Stimulated activated CD8-positive, alpha-beta memory T cell treated with anti-CD3 and anti-CD28 coated beads, Interleukin-4, amount 100 ng/mL, for 24 hours (primary cell): ENCODE measurements at regions not wholly inside any gene's neighbourhood (a gene's known extent, or its start where the extent isn't known, plus 50 kb on each side); places are given as distances from the start of the nearest gene placed in this dataset.
"Not testable (repeated sequence)": the region's sequence is repeated elsewhere in the genome, so short reads cannot be mapped to it uniquely, and the experiment has no call there.

ENCODE experiments used
- DNase-seq: peaks from one replicate; pipeline ENCODE4 v3.0.0-alpha.2; 2020; ENCODE audit warnings: low read depth

DNA sequence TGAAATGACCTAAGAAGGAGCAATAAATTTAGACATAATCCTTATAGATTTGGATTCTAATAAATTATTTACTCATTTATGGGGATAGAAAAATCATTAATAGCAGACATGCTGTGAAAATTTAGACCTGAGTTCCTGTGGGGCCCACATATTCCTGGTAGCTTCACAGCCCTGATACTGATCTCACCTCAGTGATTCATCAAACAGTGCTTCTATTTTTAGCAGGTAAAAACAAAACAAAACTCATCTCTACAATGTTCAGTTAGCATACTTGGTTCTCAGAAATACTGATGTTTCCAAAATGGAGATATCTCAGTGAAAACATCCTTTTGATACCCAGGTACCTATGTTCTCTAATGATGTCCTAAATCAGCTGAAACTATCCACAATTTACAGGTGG is 841.1 kb upstream of the SORCS1 start:
- no peak for DNase-seq

DNA sequence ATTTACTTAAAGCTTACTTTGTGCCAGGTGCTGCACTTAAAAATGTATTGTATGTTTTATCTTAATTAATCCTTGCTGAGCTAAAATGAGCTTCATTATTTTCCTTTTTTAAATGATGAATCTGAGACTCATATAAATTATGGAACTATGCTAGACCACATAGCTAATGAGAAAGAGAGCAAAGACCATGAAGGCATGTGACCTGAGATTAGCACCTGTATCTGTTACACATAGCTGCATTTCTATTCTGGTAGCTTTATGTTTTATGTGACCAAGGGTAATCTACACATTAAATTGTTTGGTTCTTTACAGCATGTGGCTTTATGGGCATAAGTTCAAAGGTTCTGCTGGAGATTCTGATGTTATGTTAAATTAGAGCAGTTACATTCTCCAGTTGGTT is 839.1 kb upstream of the SORCS1 start:
- no peak for DNase-seq

DNA sequence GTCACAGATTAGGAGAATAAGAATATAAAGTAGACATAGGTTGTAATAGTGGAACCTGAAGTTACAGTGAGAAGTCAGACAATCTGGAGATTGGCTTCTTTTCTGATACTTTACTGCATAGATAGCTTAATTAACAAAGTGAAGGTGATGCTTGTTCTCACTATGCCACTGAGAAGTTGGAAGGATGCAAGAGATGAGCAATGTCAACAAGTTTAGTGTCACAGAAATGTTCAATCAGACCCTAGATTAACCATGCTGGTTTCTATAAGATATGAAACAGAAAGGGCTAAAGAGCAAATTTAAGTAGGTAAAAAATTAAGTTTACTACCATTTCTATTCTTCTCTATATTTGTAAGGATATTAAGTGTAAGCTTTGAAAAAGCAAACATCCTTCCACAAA is 838.6 kb upstream of the SORCS1 start:
- DNase-seq: no peak

DNA sequence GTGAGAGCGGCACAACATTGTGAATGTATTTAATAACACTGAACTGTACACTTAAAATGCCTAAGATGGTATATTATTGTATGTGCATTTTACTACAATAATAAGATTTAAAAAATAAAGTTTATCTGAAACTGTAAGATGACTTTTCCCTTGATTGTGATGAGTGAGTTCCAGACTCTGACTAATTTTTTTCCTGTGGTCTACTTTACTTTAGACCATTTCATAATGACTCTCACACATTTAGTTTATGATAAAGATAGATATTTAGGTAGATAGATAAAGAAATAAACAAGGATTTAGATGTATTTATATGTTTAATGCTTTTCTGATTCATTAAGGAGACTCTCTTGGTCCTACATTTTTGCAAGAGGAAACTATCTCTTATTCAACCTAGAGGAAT is 835.9 kb upstream of the SORCS1 start:
- no peak for DNase-seq

DNA sequence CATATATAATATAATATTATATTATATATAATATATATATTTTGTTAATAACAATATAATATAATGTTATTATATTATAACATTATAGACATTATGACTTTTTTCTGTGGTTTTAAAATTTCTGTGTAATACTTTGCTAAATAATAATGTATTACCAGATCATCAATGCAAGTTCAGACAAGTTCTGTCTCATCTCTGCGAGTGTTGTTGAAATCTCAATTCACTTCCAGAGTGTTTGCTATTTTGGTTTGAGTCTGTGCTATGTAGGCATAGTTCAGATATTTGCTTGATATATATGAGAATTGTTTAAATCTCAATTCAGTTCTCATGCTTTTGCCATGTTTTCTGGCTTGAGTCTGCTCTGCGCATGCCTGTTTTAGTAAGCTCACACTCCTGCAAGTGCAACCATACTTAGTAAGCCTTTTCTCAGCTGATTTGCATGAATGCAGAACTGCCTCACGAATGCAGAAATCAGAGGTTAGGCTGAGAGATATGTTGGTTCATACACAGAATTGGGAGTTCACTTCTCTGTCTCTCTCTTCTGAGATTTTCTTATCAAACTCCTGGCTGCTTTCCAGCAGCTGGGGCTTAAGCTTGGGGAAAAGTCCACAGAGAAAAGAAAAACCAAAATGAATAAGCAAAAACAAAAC is 830.2 kb upstream of the SORCS1 start:
- DNase-seq: no peak

DNA sequence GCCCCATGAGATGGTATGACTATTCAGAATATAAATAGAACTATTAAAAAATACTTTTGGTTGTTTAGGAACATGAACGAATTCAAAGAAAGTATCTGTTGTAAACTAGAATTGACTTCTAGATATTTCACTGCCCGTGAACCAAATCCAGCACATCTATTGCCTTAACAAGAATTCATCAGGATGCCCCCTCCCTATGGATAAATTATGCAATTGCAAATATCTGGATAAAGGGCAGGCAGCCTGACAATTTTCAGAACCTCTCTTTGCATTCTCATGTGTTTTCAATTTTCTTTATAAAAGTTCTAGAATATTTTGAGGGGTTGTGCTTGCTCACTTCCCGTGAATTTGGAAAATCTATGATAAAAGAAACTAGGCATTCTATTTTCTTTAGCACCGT is 822.1 kb upstream of the SORCS1 start:
- DNase-seq: no peak

DNA sequence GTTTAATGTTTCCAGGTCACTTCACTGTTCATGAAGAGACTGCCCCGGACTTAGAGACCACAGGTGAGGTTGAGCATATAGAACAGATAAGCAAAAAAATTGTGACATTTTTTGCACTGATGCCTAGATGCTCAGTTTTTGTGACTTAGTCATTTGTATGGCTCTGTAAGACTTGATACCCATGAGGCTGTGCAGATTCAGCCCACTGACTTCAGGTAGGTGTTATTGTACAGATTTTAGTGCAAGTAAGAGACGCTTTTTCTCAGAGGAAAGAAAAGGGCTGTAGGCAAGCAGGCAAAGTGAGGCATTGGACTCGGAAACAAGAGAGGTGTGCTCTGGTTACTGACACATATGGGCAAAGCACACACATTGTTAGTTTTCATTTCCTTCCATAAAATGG is 820.1 kb upstream of the SORCS1 start:
- no peak for DNase-seq

DNA sequence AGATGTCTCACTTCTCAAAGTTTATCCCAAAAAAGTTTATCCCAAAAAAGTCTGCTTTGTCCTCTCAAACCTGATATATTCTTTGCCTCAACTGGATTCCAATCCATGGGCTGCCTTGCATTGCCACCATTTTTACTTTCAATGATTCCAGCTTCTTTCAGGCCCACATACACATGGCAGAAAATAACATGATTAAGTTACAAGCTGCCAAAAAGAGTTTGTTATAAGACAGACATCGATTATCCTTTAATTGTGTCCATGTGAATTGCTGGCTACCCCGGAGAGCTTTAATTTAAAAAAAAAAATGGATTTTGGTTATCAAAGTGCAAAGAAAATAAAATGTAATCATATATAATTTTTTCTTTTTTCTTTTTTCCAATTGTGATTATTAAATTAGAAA is 819.6 kb upstream of the SORCS1 start:
- DNase-seq: no peak

DNA sequence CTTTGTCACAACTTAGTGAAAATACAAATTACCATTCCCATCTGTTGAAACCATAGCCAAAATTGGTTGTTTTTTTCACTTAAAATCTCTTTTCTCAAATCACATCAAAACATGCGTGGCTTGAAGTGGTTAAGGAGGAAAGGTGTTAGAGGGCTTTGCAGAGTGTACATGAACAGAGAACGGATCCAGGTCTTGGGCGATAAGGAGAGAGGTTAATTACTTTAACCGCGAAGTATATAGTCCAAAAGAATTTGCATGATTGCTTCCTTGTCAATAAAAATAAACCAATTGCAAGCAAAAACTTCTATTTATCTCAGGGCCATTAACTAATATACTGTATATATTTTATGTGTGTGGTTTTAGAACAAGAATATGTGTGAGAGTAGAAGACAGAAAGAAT is 813.9 kb upstream of the SORCS1 start:
- no peak for DNase-seq

DNA sequence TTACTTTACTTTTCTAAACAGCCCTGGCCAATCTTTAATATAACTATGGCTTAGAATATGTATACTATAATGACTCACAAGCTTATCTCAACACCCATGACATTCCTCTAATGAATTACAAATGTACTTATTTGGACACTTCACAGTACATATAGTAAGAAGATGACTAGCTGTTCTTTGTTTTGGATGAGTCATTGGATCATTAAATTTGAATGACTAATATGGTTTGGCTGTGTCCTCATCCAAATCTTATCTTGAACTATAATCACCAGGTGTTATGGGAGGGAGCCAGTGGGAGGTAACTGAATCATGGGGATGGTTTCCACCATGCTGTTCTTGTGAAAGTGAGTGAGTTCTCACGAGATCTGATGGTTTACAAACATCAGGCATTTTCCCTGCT is 807.5 kb upstream of the SORCS1 start:
- DNase-seq: no peak

DNA sequence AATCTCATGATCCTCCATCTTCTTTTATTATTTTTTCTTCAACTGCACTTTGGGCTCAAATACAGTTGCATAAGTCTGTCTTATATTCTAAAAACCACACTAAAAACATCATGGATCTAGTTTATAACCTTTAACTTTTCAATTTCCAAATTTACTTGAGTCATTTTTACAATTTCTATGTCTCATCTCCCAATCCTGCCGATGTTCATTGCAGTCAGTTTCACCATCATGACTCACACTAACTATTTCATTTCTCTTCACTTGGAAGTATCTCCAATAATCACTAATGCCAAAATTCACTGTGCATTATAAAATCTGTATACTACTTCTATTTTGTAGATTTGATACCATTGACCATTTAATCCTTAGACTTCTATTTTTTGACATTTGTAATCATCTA is 806.9 kb upstream of the SORCS1 start:
- DNase-seq: no peak

DNA sequence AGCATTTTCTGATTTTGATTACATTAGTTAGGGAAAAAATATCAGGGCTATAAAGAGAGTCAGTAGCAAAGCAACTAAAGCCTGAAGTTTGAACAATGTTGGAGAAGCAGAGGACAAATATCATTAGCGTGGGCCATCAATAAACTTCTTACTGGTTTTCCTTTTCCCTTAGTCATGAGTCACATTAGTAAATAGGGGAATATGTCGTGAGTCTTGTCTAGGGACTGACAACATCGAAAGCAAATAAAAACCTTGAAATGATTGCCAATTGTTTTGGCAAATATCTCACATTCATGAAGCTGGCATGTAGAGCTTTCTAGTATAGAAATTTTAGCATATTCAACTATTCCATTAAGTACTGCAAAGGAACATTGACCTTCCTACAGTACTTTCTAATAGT is 806.0 kb upstream of the SORCS1 start:
- no peak for DNase-seq

DNA sequence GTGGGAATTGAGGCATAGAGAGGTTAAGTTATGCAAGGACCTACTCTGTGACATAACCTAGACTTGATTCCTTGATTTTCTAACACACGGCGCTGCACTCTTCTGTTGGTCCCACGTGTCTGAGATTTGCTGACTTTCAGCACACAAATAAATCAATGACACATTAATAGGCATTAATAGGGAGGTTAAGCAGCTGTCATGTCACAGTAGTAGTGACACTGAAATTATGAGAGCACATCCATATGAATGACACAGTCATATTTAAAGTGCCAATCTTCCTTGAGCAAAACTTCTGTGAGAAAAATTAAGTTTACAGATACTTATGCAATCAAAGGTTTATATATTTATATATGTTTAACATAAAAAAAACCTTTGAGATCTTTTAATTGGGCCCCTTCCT is 805.4 kb upstream of the SORCS1 start:
- no peak for DNase-seq

DNA sequence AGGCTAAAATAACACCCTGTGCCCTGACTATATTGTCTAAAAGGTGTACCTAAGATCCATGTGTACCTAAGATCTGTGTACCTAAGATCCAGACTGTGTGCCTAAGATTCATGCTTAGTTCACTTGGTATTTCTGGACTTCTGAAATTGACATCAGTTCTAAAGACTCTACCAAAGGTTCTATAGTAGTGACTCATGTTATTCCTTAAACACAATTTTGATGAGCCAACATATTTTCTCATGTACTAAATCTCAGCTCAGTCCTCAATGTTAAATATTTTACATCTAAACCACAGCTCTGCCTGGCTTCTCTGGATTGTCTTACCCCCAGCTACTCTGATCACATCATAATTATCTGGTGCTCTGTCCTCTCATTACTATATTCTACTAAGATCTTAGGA is 802.3 kb upstream of the SORCS1 start:
- DNase-seq: no peak

DNA sequence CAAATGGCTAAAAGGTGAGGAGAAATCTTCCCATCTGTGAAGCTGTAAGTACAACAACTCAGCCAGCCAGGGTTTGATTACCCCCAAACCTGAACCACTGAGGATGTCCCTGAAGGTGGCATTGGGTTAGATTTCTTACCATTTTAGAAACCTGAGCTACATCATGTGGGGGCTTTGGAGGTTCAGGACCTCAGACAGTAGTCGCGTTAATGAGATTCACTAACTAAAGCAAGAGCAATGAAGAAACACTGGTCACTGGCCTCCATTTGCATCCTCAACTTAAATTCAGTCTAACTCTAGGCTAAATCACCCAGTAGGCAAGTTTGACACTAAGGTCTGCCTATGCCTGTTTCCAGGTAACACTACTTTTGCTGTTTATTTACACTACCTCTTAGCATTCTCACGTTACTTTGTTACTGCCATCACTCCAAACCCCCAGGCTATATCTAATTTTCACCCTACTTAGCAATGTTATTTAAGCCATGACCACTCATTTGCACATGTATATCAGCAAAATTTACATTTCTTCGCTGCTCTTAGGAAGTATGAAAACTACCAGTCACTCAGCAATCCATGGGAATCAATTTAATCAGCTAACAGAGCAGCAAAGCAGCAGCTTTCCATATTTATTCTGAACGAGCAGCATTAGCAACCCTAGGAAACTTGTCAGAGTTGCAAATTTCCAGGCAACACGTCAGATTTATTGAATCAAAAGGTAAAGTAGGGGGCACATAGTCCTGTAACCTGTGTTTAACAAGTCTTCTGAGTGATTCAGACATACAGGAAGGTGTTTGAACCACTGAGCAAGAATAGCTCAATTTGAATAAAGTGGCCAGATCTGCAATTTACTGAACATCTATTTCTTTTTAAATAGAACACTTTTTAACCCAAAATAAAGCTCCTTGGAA is 788.4 kb upstream of the SORCS1 start:
- DNase-seq: no peak

DNA sequence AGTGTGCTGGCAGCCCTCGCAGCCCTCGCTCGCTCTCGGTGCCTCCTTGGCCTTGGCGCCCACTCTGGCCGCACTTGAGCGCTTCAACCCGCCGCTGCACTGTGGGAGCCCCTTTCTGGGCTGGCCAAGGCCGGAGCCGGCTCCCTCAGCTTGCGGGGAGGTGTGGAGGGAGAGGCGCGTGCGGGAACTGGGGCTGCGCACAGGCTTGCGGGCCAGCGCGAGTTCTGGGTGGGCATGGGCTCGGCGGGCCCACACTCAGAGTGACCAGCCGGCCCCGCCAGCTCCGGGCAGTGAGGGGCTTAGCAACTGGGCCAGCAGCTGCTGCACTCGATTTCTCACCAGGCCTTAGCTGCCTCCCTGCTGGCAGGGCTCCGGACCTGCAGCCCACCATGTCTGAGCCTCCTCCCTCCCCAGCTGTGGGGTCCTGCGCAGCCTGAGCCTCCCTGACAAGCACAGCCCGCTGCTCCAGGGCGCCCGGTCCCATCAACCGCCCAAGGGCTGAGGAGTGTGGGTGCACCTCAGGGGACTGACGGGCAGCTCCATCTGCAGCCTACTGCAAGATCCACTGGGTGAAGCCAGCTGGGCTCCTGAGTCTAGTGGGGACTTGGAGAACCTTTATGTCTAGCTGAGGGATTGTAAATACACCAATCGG is 786.0 kb upstream of the SORCS1 start:
- not testable (repeated sequence) for DNase-seq

DNA sequence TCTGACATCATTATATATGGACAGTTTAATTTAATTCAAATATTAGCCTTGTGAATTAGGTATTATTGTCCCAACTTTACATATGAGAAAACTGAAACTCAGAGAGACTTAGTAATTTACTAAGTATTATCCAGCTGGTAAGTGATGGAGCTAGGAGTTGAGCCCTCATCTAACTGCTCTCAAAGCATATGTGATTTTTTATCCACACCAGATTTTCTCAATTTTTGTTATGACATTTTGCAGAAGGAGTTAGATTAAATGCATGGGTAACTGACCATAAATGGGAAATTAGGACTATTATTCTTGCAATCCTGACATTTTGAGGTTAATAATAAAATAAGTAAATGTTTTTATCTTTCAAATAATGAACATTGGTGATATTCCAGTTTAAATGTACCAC is 778.3 kb upstream of the SORCS1 start:
- no peak for DNase-seq

DNA sequence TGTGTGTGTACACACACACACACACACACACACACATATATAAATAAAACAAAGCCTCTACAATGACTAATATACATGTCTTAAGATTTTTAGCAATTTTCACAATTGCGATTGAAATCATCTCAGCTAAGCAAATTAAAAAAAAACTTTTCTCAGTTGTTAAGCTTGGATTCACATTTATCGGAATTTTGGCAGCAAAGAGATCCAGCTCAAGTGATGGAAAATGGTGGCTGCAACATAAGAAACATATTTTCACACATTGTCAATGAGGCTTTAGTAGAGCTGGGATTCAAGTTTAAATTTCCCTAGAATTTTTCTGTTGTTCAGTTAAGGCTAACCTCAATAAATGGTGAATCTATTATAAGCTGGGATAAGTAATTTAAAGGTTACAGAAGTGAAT is 768.6 kb upstream of the SORCS1 start:
- no peak for DNase-seq

DNA sequence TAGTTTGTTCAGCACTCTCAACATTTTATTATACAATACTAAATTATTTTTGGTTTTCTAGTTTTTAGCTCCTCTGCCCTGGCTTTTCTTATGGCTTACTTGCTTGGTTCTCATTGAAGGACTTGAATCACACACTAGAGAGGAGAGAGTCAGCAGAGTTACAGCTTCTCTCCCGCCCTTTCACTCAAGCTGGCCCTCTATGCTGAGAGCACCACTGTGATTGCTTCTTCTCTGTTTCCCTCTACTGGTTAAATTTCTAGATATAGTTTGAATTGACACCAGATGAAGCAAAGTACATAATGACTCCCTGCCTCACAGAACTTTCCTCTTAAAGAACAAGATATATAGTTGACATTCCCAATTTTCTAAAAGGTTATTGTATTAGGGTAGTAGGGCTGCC is 767.3 kb upstream of the SORCS1 start:
- DNase-seq: no peak

DNA sequence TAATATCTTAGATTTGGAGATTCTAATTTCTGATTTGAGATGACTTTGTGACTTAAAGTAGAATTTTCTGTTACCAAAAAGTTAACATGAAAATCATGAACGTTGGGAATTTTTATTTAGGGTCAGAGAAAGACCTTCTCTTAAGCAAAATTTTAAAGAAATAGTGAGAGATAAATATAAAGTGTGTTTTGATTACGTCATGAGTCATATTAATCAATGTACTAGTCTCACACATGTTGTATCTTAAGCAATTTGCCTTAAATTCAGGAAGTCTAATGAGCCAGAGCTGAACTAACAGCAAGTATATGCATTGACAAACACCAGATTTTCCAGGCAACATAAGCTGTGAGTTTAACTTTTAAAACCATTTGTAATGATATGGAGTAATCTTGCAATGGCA is 765.5 kb upstream of the SORCS1 start:
- DNase-seq: no peak

DNA sequence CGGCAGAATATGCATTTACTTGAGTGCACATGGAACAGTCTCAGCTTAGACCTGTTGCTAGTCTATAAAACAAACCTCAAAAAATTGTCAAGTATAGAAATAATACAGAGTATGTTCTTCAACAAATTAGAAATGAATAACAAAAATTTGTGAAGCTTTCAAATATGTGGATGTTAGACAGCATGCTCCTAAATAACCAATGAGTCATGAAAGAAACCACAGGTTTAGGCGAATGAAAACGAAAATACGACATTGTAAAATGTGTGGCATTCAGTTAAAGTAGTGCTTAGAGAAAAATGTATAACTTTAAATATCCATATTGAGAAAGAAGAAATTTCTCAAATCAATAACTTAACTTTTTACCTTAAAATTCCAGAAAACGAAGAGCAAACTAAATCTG is 760.0 kb upstream of the SORCS1 start:
- DNase-seq: no peak

DNA sequence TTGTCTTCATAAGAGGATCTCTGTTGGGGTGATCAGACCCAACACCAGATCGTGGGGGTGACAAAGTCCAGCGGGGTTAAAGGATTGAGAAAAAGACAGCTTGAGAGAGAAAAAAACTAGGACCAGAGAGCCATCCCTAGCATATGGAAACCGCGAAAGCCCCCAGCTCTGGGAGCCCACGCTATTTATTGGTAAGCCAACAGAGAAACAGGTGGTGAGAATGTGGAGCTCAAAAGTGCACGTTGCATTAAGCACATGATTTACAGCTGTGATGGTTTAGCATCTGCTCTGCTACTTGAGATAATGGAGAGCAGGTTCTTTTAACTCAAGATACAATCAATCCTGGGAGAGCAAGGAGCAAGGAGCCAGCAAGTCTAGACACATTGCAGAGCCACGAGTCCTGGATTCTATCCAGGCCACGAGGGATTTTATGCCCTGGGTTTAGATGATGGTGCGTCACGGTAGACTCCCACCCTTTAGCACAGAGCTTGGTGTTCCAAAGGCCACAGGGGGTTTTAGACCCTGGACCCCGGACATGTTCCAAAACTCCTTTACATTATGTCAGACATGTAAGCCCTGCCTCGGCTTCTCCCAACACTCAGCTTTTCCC is 755.2 kb upstream of the SORCS1 start:
- no peak for DNase-seq

DNA sequence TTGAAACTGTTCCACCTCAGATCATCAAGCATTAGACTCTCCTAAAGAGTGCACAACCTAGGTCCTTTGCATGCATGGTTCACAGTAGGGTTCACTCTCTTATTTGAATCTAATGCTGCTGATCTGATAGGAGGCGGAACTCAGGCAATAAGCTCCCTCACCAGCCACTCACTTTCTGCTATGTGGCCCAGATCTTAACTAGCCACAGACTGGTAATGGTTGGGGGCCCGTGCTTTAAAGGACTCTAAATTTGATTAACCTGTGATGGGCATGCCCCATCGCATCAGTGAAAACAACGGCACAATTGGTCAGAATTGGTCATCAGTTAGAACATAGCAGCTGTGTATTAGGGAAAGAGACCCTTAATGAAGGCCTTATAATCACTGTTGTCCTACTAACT is 753.7 kb upstream of the SORCS1 start:
- DNase-seq: no peak
